ACC112 (cell line): ENCODE measurements at regions not wholly inside any gene's neighbourhood (a gene's known extent, or its start where the extent isn't known, plus 50 kb on each side); places are given as distances from the start of the nearest gene placed in this dataset.
"Not testable (repeated sequence)": the region's sequence is repeated elsewhere in the genome, so short reads cannot be mapped to it uniquely, and the experiment has no call there.

Experiments used
- H2AFZ ChIP-seq: fragments of 200-600 bp; sonication (generic); one replicate; pipeline ENCODE4 v1.6.0; 2017; ENCODE audit warnings: antibody characterized with exemption, low read length; ENCODE audit not compliant: unreplicated experiment
- H3K27ac ChIP-seq: fragments of 200-600 bp; sonication (generic); 2 replicates; pipeline ENCODE4 v1.5.1; 2014; ENCODE audit warnings: low read depth, mild to moderate bottlenecking, antibody characterized with exemption, low read length, moderate library complexity
- H3K27me3 ChIP-seq: fragments of 200-600 bp; sonication (generic); 2 replicates; pipeline ENCODE4 v1.6.1; 2014; ENCODE audit warnings: mild to moderate bottlenecking, antibody characterized with exemption, low read length, moderate library complexity, mixed read lengths; ENCODE audit not compliant: insufficient read depth
- H3K36me3 ChIP-seq: fragments of 200-600 bp; sonication (generic); 2 replicates; pipeline ENCODE4 v1.6.1; 2016; ENCODE audit warnings: mild to moderate bottlenecking, antibody characterized with exemption, low read length, moderate library complexity, mixed read lengths; ENCODE audit not compliant: insufficient read depth
- H3K4me1 ChIP-seq: fragments of 200-600 bp; sonication (generic); one replicate; pipeline ENCODE4 v1.6.1; 2016; ENCODE audit warnings: low read length, mixed read lengths; ENCODE audit not compliant: insufficient read depth, unreplicated experiment, control insufficient read depth
- H3K4me3 ChIP-seq: fragments of 200-600 bp; sonication (generic); 2 replicates; pipeline ENCODE4 v1.5.1; 2014; ENCODE audit warnings: mild to moderate bottlenecking, low read depth, low read length
- H3K79me2 ChIP-seq: fragments of 200-600 bp; sonication (generic); one replicate; pipeline ENCODE4 v1.6.0; 2016; ENCODE audit warnings: low read length; ENCODE audit not compliant: control insufficient read depth, unreplicated experiment, insufficient read depth

- peaks cover 31% of the 10 kb centered on the region for H3K4me1 ChIP-seq
- H2AFZ ChIP-seq = no peak overlapping the region
- no peak overlapping the region for H3K4me3 ChIP-seq
Observed at GRCh38 chrX:101749436-101749835, 89.8 kb upstream of the ARMCX2 start.

GRCh38 chrX:101745046-101745445, 85.4 kb upstream of the ARMCX2 start:
- Histone ChIP-seq H3K27ac (peak overlapping the region; percentile 69), H2AFZ (peak overlapping the region; percentile 62), H3K4me1 (peaks cover 28% of the 10 kb centered on the region), H3K4me3 (peak overlapping the region; percentile 67), H3K27me3 (no peaks in the 10 kb centered on the region), H3K79me2 (no peaks in the 10 kb centered on the region), H3K36me3 (no peaks in the 10 kb centered on the region)

More at GRCh38 chrX:101749436-101749835, 89.8 kb upstream of the ARMCX2 start:
- Histone ChIP-seq H3K27me3 (no peaks in the 10 kb centered on the region), H3K79me2 (no peaks in the 10 kb centered on the region), H3K27ac (peak overlapping the region; percentile 6; the same call in 1 of the 2 replicates), H3K36me3 (no peaks in the 10 kb centered on the region)

- Histone ChIP-seq H3K27me3 (no peaks in the 10 kb centered on the region), H3K4me1 (peaks cover 18% of the 10 kb centered on the region), H3K27ac (peak overlapping the region; percentile 69), H3K36me3 (no peaks in the 10 kb centered on the region), H2AFZ (peak overlapping the region; percentile 75), H3K4me3 (peak overlapping the region; percentile 67), H3K79me2 (no peaks in the 10 kb centered on the region)
Observed at GRCh38 chrX:101744085-101744484, 84.4 kb upstream of the ARMCX2 start.

GRCh38 chrX:101740642-101741041, 81.0 kb upstream of the ARMCX2 start:
- no peak overlapping the region for H2AFZ ChIP-seq
- H3K36me3 ChIP-seq = no peaks in the 10 kb centered on the region
- H3K4me3 ChIP-seq = no peak overlapping the region
- H3K79me2 ChIP-seq = no peaks in the 10 kb centered on the region
- peaks cover 15% of the 10 kb centered on the region for H3K4me1 ChIP-seq
- H3K27me3 ChIP-seq = no peaks in the 10 kb centered on the region
- H3K27ac ChIP-seq = no peak overlapping the region

- not testable (repeated sequence) for H3K79me2 ChIP-seq, H3K27ac ChIP-seq, H3K4me1 ChIP-seq, H3K27me3 ChIP-seq, H3K4me3 ChIP-seq, H2AFZ ChIP-seq, H3K36me3 ChIP-seq
Observed at GRCh38 chrX:101738867-101739266, 79.2 kb upstream of the ARMCX2 start.

- not testable (repeated sequence) for H3K36me3 ChIP-seq, H3K27me3 ChIP-seq, H3K4me1 ChIP-seq, H2AFZ ChIP-seq, H3K27ac ChIP-seq, H3K4me3 ChIP-seq, H3K79me2 ChIP-seq
Observed at GRCh38 chrX:101738411-101738810, 78.8 kb upstream of the ARMCX2 start.

GRCh38 chrX:101736651-101737050, 77.0 kb upstream of the ARMCX2 start:
- H3K27ac ChIP-seq = no peak overlapping the region
- no peaks in the 10 kb centered on the region for H3K36me3 ChIP-seq
- no peaks in the 10 kb centered on the region for H3K27me3 ChIP-seq
- H2AFZ ChIP-seq = no peak overlapping the region
- no peaks in the 10 kb centered on the region for H3K4me1 ChIP-seq
- no peak overlapping the region for H3K4me3 ChIP-seq
- H3K79me2 ChIP-seq = no peaks in the 10 kb centered on the region

GRCh38 chrX:101732870-101733269, 73.2 kb upstream of the ARMCX2 start:
- Histone ChIP-seq H3K4me1 (no peaks in the 10 kb centered on the region), H3K27ac (no peak overlapping the region), H3K79me2 (no peaks in the 10 kb centered on the region), H3K36me3 (no peaks in the 10 kb centered on the region), H3K4me3 (no peak overlapping the region), H2AFZ (no peak overlapping the region), H3K27me3 (no peaks in the 10 kb centered on the region)

GRCh38 chrX:101729986-101730385, 70.3 kb upstream of the ARMCX2 start:
- Histone ChIP-seq H3K79me2 (no peaks in the 10 kb centered on the region), H3K27ac (no peak overlapping the region), H3K27me3 (no peaks in the 10 kb centered on the region), H2AFZ (no peak overlapping the region), H3K4me1 (no peaks in the 10 kb centered on the region), H3K4me3 (no peak overlapping the region), H3K36me3 (no peaks in the 10 kb centered on the region)
